DND-41 (cell line): ENCODE measurements at regions not wholly inside any gene's neighbourhood (a gene's known extent, or its start where the extent isn't known, plus 50 kb on each side); places are given as distances from the start of the nearest gene placed in this dataset.

Source experiments
- ATAC-seq: fragments of 200-7000 bp; cut with Tn5 transposase; 3 replicates; pipeline ENCODE4 v1.9.1; 2021; ENCODE audit warnings: low read depth; ENCODE audit not compliant: insufficient read depth
- DNase-seq: peaks from one replicate; pipeline ENCODE4 v3.0.0-alpha.2; 2020
- H2AFZ ChIP-seq: 2 replicates; pipeline ENCODE4 v1.6.0; 2012; ENCODE audit warnings: low read depth, low read length
- H3K27ac ChIP-seq: 2 replicates; pipeline ENCODE4 v1.5.1; 2012; ENCODE audit warnings: low read length, inconsistent platforms
- H3K27me3 ChIP-seq: fragments of 200-600 bp; sonication (generic); 2 replicates; pipeline ENCODE4 v1.6.0; 2012; ENCODE audit warnings: low read length, mild to moderate bottlenecking, inconsistent platforms; ENCODE audit not compliant: insufficient read depth, poor library complexity
- H3K36me3 ChIP-seq: 2 replicates; pipeline ENCODE4 v1.5.1; 2012; ENCODE audit warnings: low read length, inconsistent platforms; ENCODE audit not compliant: insufficient read depth
- H3K4me1 ChIP-seq: 2 replicates; pipeline ENCODE4 v1.5.1; 2012; ENCODE audit warnings: mild to moderate bottlenecking, low read length; ENCODE audit not compliant: insufficient read depth
- H3K4me2 ChIP-seq: 2 replicates; pipeline ENCODE4 v1.6.0; 2012; ENCODE audit warnings: mild to moderate bottlenecking, moderate library complexity, low read length, inconsistent platforms; ENCODE audit not compliant: insufficient read depth
- H3K4me3 ChIP-seq, 2 experiments: fragments of 200-600 bp in 1 of 2; shearing (Covaris generic) in 1 of 2; 2 replicates each; pipeline ENCODE4 v1.5.1; 2012 to 2016; ENCODE audit warnings: inconsistent platforms in 2 of 2, low read length in 2 of 2, mild to moderate bottlenecking in 2 of 2, low read depth in 1 of 2, moderate library complexity in 1 of 2
- H3K79me2 ChIP-seq: 2 replicates; pipeline ENCODE4 v1.6.0; 2012; ENCODE audit warnings: low read length, inconsistent platforms; ENCODE audit not compliant: insufficient read depth
- H3K9ac ChIP-seq: 2 replicates; pipeline ENCODE4 v1.6.0; 2012; ENCODE audit warnings: low read depth, mild to moderate bottlenecking, inconsistent platforms, low read length, moderate library complexity
- H3K9me3 ChIP-seq: 2 replicates; pipeline ENCODE4 v1.5.1; 2012; ENCODE audit warnings: low read length, moderate library complexity, mild to moderate bottlenecking, inconsistent platforms; ENCODE audit not compliant: insufficient read depth, severe bottlenecking
- H4K20me1 ChIP-seq: 2 replicates; pipeline ENCODE4 v1.6.0; 2012; ENCODE audit warnings: low read length; ENCODE audit not compliant: insufficient read depth
- EZH2 ChIP-seq: IDR thresholded peaks from 3 replicates; pipeline ENCODE4 v1.6.1; 2012; ENCODE audit warnings: borderline replicate concordance, low read depth, mild to moderate bottlenecking, moderate library complexity, low read length, inconsistent platforms; ENCODE audit not compliant: severe bottlenecking
- TF ChIP-seq, protein P1 (sequence below): IDR thresholded peaks from 2 replicates; pipeline ENCODE4 v1.5.1; 2012; ENCODE audit warnings: borderline replicate concordance, low read length, moderate library complexity, mild to moderate bottlenecking; ENCODE audit not compliant: poor library complexity, severe bottlenecking; ENCODE audit errors: extremely low read depth

DNA sequence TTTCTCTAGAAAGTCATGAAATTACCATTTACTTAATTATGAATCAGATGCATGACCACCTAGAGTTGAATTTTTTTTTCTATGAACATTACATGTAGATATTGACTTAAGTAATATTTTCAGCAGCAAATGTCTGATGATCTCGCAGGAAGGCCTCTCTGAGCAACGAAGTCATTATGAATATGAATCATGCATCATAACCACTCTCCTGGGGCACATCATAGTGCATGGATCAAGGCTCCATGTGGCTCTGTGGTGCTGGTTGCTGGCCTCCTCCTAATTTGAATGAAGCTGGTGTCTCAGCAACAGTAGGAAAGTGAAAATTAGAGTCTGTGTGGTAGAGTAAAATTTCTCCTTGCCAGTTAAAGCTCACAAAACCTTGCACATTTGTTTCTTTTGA is 121.4 kb upstream of the INHBA start:
- TF ChIP-seq, protein P1, sequence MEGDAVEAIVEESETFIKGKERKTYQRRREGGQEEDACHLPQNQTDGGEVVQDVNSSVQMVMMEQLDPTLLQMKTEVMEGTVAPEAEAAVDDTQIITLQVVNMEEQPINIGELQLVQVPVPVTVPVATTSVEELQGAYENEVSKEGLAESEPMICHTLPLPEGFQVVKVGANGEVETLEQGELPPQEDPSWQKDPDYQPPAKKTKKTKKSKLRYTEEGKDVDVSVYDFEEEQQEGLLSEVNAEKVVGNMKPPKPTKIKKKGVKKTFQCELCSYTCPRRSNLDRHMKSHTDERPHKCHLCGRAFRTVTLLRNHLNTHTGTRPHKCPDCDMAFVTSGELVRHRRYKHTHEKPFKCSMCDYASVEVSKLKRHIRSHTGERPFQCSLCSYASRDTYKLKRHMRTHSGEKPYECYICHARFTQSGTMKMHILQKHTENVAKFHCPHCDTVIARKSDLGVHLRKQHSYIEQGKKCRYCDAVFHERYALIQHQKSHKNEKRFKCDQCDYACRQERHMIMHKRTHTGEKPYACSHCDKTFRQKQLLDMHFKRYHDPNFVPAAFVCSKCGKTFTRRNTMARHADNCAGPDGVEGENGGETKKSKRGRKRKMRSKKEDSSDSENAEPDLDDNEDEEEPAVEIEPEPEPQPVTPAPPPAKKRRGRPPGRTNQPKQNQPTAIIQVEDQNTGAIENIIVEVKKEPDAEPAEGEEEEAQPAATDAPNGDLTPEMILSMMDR = no peak
- TF ChIP-seq EZH2 = no peak
- no peaks in the 10 kb centered on the region for H4K20me1 ChIP-seq
- H3K36me3 ChIP-seq = no peaks in the 10 kb centered on the region
- ATAC-seq (no peak), DNase-seq (no peak)
- no peak overlapping the region for H3K4me2 ChIP-seq
- no peaks in the 10 kb centered on the region for H3K79me2 ChIP-seq
- H3K9me3 ChIP-seq = no peaks in the 10 kb centered on the region
- no peaks in the 10 kb centered on the region for H3K4me1 ChIP-seq
- no peak overlapping the region for H2AFZ ChIP-seq
- H3K27me3 ChIP-seq = no peaks in the 10 kb centered on the region
- H3K9ac ChIP-seq = no peak overlapping the region
- no peak overlapping the region for H3K27ac ChIP-seq
- no peak overlapping the region for H3K4me3 ChIP-seq

DNA sequence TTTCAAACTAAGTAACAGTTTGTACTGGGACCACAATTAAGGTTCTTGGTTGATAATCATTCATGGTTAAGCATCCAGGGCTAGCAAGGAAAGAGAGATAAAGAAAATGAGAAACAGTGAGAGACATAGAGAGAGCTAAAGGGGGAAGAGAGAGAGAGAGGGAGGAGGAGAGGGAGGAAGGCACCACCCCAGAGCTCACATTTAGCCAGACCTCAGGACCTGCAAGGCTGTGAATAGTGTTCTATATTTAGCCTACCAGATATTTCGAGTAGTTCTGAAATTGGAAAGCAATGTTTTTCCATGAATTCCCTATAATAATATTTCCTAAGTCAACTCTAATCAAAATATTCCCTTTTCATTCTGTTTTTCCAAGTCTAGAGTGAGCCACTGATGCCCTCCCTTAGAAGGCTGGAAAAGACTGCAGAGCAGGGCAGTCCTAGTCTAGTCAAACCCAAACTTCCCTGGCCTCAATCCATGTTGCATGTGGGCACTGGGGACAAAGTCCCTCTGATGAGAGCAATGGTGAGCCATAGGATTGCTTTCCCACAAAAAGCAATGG is 119.4 kb upstream of the INHBA start:
- no peak overlapping the region for H3K4me3 ChIP-seq
- H4K20me1 ChIP-seq = no peaks in the 10 kb centered on the region
- H3K36me3 ChIP-seq = no peaks in the 10 kb centered on the region
- no peak overlapping the region for H3K4me2 ChIP-seq
- H3K9me3 ChIP-seq = no peaks in the 10 kb centered on the region
- no peaks in the 10 kb centered on the region for H3K79me2 ChIP-seq
- no peak for DNase-seq
- no peak for TF ChIP-seq EZH2
- TF ChIP-seq, protein P1 = no peak
- H3K27me3 ChIP-seq = no peaks in the 10 kb centered on the region
- ATAC-seq = no peak
- H3K9ac ChIP-seq = no peak overlapping the region
- no peaks in the 10 kb centered on the region for H3K4me1 ChIP-seq
- no peak overlapping the region for H2AFZ ChIP-seq
- H3K27ac ChIP-seq = no peak overlapping the region

DNA sequence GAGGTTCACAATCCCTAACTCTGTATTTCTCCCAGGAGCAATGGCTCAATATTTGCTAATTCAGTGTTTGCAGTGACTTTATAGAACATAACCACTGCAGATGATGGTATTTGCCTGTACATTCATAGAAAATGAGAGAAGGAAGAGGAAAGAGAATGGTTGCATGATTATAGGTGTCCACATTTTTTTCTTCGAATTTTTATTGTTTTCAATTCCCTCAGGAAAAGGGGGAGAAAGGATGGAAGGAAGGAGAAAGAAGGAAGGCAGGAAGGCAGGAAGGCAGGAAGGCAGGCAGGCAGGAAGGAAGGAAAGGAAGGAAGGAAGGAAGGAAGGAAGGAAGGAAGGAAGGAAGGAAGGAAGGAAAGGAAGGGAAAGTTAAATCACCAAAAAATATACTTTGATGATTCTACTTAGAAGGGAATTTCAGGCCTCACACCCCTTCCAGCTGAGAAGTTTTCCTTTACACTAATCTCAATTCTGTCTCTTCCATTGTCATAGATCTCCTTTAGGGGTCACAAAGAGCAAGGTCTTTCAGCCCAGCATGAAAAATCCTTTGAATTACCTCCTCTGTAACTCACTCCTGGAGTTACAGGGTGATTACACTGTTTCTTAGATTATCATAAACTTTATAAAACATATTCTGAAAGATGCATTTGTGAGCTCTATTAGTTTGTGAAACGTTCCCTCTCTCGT is 118.8 kb upstream of the INHBA start:
- Histone ChIP-seq H3K27me3 (no peaks in the 10 kb centered on the region), H4K20me1 (no peaks in the 10 kb centered on the region), H3K4me1 (peaks cover under 1% of the 10 kb centered on the region; the same call in 1 of the 2 replicates), H3K4me3 (no peak overlapping the region), H3K9me3 (no peaks in the 10 kb centered on the region), H3K27ac (no peak overlapping the region), H3K4me2 (no peak overlapping the region), H3K36me3 (no peaks in the 10 kb centered on the region), H3K9ac (no peak overlapping the region), H3K79me2 (no peaks in the 10 kb centered on the region), H2AFZ (no peak overlapping the region)
- ATAC-seq (no peak), DNase-seq (no peak)
- TF ChIP-seq, protein P1 = no peak
- no peak for TF ChIP-seq EZH2
